Fibroblast of skin of abdomen (primary cell): ENCODE measurements at regions not wholly inside any gene's neighbourhood (a gene's known extent, or its start where the extent isn't known, plus 50 kb on each side); places are given as distances from the start of the nearest gene placed in this dataset.
"Not testable (repeated sequence)": the region's sequence is repeated elsewhere in the genome, so short reads cannot be mapped to it uniquely, and the experiment has no call there.

Experiments
- DNase-seq: peaks from one replicate; pipeline ENCODE4 v3.0.0-alpha.2; 2013

GRCh38 chr2:82789851-82790205, 1669.3 kb downstream of the SUCLG1 start:
- no peak for DNase-seq

GRCh38 chr2:82781176-82781915, 1677.7 kb downstream of the SUCLG1 start:
- peak; percentile 16 for DNase-seq

GRCh38 chr2:82780050-82780449, 1679.0 kb downstream of the SUCLG1 start:
- DNase-seq, result no peak

- DNase-seq, result no peak
Measured at GRCh38 chr2:82752396-82752795, 1706.7 kb downstream of the SUCLG1 start.

GRCh38 chr2:82748653-82749052, 1710.4 kb downstream of the SUCLG1 start:
- DNase-seq, result no peak

GRCh38 chr2:82740527-82740926, 1718.6 kb downstream of the SUCLG1 start:
- no peak for DNase-seq

- DNase-seq, result not testable (repeated sequence)
Measured at GRCh38 chr2:82737965-82738364, 1721.1 kb downstream of the SUCLG1 start.

GRCh38 chr2:82735336-82735735, 1723.7 kb downstream of the SUCLG1 start:
- no peak for DNase-seq

- no peak for DNase-seq
Measured at GRCh38 chr2:82731824-82732223, 1727.3 kb downstream of the SUCLG1 start.

- peak; percentile 33 for DNase-seq
Measured at GRCh38 chr2:82730811-82731210, 1728.3 kb downstream of the SUCLG1 start.

- DNase-seq, result no peak
Measured at GRCh38 chr2:82728090-82728489, 1731.0 kb downstream of the SUCLG1 start.

- DNase-seq, result no peak
Measured at GRCh38 chr2:82708681-82709080, 1750.4 kb downstream of the SUCLG1 start.

GRCh38 chr2:82697231-82697630, 1761.8 kb downstream of the SUCLG1 start:
- DNase-seq, result no peak

GRCh38 chr2:82694431-82694830, 1764.6 kb downstream of the SUCLG1 start:
- no peak for DNase-seq

- no peak for DNase-seq
Measured at GRCh38 chr2:82690757-82691411, 1768.2 kb downstream of the SUCLG1 start.

GRCh38 chr2:82675186-82675585, 1783.9 kb downstream of the SUCLG1 start:
- DNase-seq, result peak; percentile 30

- no peak for DNase-seq
Measured at GRCh38 chr2:82674652-82675051, 1784.4 kb downstream of the SUCLG1 start.

- DNase-seq, result no peak
Measured at GRCh38 chr2:82667491-82667890, 1791.6 kb downstream of the SUCLG1 start.

GRCh38 chr2:82665691-82666090, 1793.4 kb downstream of the SUCLG1 start:
- no peak for DNase-seq

GRCh38 chr2:82657106-82657505, 1802.0 kb downstream of the SUCLG1 start:
- no peak for DNase-seq

- no peak for DNase-seq
Measured at GRCh38 chr2:82656420-82656819, 1802.7 kb downstream of the SUCLG1 start.

- no peak for DNase-seq
Measured at GRCh38 chr2:82652117-82652516, 1807.0 kb downstream of the SUCLG1 start.

- peak; percentile 6 for DNase-seq
Measured at GRCh38 chr2:82650038-82650437, 1809.0 kb downstream of the SUCLG1 start.

- DNase-seq, result peak; percentile 0
Measured at GRCh38 chr2:82641598-82642180, 1817.4 kb downstream of the SUCLG1 start.
